Gastroesophageal sphincter (tissue), 3 donors: ENCODE measurements at regions not wholly inside any gene's neighbourhood (a gene's known extent, or its start where the extent isn't known, plus 50 kb on each side); places are given as distances from the start of the nearest gene placed in this dataset.

Experiments
- EP300 ChIP-seq: sonication (generic); formaldehyde crosslinking; IDR thresholded peaks from one replicate; pipeline ENCODE4 v1.6.1; 2017; ENCODE audit warnings: antibody characterized with exemption, mild to moderate bottlenecking
- POLR2AphosphoS5 ChIP-seq: sonication (generic); formaldehyde crosslinking; IDR thresholded peaks from one replicate; pipeline ENCODE4 v1.6.1; 2017; ENCODE audit warnings: antibody characterized with exemption
- TF ChIP-seq, protein P1 (sequence below), 4 experiments: fragments of 200-600 bp in 2 of 4; fragments of 450-650 bp in 2 of 4; sonication (generic) in 1 of 4; IDR thresholded peaks; one replicate each; pipeline ENCODE4 v1.5.1; 2017 to 2019; ENCODE audit warnings: antibody characterized with exemption in 4 of 4, mild to moderate bottlenecking in 2 of 4, moderate library complexity in 2 of 4

DNA sequence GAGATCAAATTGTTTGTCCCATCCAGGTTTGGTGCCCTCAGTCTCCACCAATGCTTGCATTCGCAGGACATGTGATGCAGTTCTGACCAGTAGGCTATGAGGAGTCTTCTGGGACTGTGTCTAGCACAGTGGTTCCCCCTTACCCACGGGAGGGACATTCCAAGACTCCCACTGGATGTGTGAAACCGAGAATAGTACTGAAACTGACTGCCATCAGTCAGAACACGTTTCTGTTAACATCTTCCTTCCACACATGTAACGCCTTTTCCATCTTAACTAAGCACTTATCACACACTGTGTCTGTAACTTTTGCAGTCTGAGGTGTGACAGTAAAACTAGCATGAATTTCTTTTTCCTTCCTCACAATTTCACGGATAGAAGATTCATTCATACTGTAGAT, 74.7 kb downstream of the PTTG1 start:
- TF ChIP-seq EP300 = no peak
- TF ChIP-seq, protein P1, sequence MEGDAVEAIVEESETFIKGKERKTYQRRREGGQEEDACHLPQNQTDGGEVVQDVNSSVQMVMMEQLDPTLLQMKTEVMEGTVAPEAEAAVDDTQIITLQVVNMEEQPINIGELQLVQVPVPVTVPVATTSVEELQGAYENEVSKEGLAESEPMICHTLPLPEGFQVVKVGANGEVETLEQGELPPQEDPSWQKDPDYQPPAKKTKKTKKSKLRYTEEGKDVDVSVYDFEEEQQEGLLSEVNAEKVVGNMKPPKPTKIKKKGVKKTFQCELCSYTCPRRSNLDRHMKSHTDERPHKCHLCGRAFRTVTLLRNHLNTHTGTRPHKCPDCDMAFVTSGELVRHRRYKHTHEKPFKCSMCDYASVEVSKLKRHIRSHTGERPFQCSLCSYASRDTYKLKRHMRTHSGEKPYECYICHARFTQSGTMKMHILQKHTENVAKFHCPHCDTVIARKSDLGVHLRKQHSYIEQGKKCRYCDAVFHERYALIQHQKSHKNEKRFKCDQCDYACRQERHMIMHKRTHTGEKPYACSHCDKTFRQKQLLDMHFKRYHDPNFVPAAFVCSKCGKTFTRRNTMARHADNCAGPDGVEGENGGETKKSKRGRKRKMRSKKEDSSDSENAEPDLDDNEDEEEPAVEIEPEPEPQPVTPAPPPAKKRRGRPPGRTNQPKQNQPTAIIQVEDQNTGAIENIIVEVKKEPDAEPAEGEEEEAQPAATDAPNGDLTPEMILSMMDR (IDR thresholded peaks at IDR 0.05) = no peak
- TF ChIP-seq POLR2AphosphoS5 = no peak
